MM.1S (cell line): ENCODE measurements at regions not wholly inside any gene's neighbourhood (a gene's known extent, or its start where the extent isn't known, plus 50 kb on each side); places are given as distances from the start of the nearest gene placed in this dataset.

Experiments
- DNase-seq: peaks from one replicate; pipeline ENCODE4 v3.0.0-alpha.2; 2015
- H2AFZ ChIP-seq: fragments of 300-600 bp; sonication (generic); 2 replicates; pipeline ENCODE4 v1.6.0; 2016; ENCODE audit warnings: antibody characterized with exemption, low read length
- H3F3A ChIP-seq: fragments of 300-600 bp; sonication (generic); 2 replicates; pipeline ENCODE4 v1.6.1; 2016; ENCODE audit warnings: mild to moderate bottlenecking, antibody characterized with exemption, low read length, moderate library complexity, mixed read lengths; ENCODE audit not compliant: insufficient read depth
- H3K27ac ChIP-seq: fragments of 300-600 bp; sonication (generic); 2 replicates; pipeline ENCODE4 v1.5.1; 2016; ENCODE audit warnings: mild to moderate bottlenecking, low read length
- H3K27me3 ChIP-seq: fragments of 300-600 bp; sonication (generic); replicated peaks from 2 replicates; pipeline ENCODE4 v1.6.0; 2016; ENCODE audit warnings: low read length; ENCODE audit not compliant: insufficient read depth
- H3K36me3 ChIP-seq: fragments of 300-600 bp; sonication (generic); replicated peaks from 2 replicates; pipeline ENCODE4 v1.6.1; 2016; ENCODE audit warnings: mild to moderate bottlenecking, low read length, mixed read lengths; ENCODE audit not compliant: insufficient read depth
- H3K4me1 ChIP-seq: fragments of 300-600 bp; sonication (generic); 2 replicates; pipeline ENCODE4 v1.6.1; 2016; ENCODE audit warnings: low read length, mixed read lengths
- H3K4me2 ChIP-seq: fragments of 300-600 bp; sonication (generic); 2 replicates; pipeline ENCODE4 v1.6.0; 2016; ENCODE audit warnings: low read depth, low read length
- H3K4me3 ChIP-seq: fragments of 300-600 bp; sonication (generic); 2 replicates; pipeline ENCODE4 v1.5.1; 2016; ENCODE audit warnings: low read length, mixed read lengths
- H3K79me2 ChIP-seq: fragments of 300-600 bp; sonication (generic); 2 replicates; pipeline ENCODE4 v1.6.1; 2016; ENCODE audit warnings: mixed run types, low read length, mixed read lengths
- H3K9ac ChIP-seq: fragments of 300-600 bp; sonication (generic); 2 replicates; pipeline ENCODE4 v1.6.1; 2016; ENCODE audit warnings: low read length, mixed read lengths
- H3K9me2 ChIP-seq: fragments of 300-600 bp; sonication (generic); replicated peaks from 2 replicates; pipeline ENCODE4 v1.6.1; 2016; ENCODE audit warnings: mild to moderate bottlenecking, low read length, mixed read lengths; ENCODE audit not compliant: insufficient read depth
- H3K9me3 ChIP-seq: fragments of 300-600 bp; sonication (generic); replicated peaks from 2 replicates; pipeline ENCODE4 v1.6.1; 2016; ENCODE audit warnings: mild to moderate bottlenecking, low read length, mixed read lengths; ENCODE audit not compliant: insufficient read depth
- H4K20me1 ChIP-seq: fragments of 300-600 bp; sonication (generic); 2 replicates; pipeline ENCODE4 v1.6.1; 2016; ENCODE audit warnings: mild to moderate bottlenecking, low read length, moderate library complexity, mixed read lengths; ENCODE audit not compliant: insufficient read depth
- CTCF ChIP-seq: fragments of 300-600 bp; sonication (generic); IDR thresholded peaks from 2 replicates; pipeline ENCODE4 v1.5.1; 2016; ENCODE audit warnings: antibody characterized with exemption, low read length, mixed read lengths
- EZH2 ChIP-seq: fragments of 300-600 bp; sonication (generic); optimal IDR thresholded peaks from 2 replicates; pipeline ENCODE3; 2017; ENCODE audit warnings: low read depth, mild to moderate bottlenecking, antibody characterized with exemption, low read length, mixed read lengths
- EZH2phosphoT487 ChIP-seq: fragments of 300-600 bp; sonication (generic); IDR thresholded peaks from 2 replicates; pipeline ENCODE4 v1.6.1; 2018; ENCODE audit warnings: antibody characterized with exemption, low read length

- H3K4me1 ChIP-seq, result no peaks in the 10 kb centered on the region
- H3K9ac ChIP-seq, result no peak overlapping the region
- H2AFZ ChIP-seq, result no peak overlapping the region
- no peaks in the 10 kb centered on the region for H3K9me2 ChIP-seq
- no peak for DNase-seq
- no peaks in the 10 kb centered on the region for H3F3A ChIP-seq
- H3K9me3 ChIP-seq, result no peaks in the 10 kb centered on the region
- H3K4me2 ChIP-seq, result no peak overlapping the region
- no peaks in the 10 kb centered on the region for H3K36me3 ChIP-seq
- H3K4me3 ChIP-seq, result no peak overlapping the region
- no peaks in the 10 kb centered on the region for H3K79me2 ChIP-seq
- TF ChIP-seq EZH2 (no peak), EZH2phosphoT487 (no peak), CTCF (no peak)
- H3K27me3 ChIP-seq, result no peaks in the 10 kb centered on the region
- H3K27ac ChIP-seq, result no peak overlapping the region
- no peaks in the 10 kb centered on the region for H4K20me1 ChIP-seq
These were observed 812.3 kb upstream of the GRAMD2B start for GRCh38 chr5:125610892-125611291.

DNA sequence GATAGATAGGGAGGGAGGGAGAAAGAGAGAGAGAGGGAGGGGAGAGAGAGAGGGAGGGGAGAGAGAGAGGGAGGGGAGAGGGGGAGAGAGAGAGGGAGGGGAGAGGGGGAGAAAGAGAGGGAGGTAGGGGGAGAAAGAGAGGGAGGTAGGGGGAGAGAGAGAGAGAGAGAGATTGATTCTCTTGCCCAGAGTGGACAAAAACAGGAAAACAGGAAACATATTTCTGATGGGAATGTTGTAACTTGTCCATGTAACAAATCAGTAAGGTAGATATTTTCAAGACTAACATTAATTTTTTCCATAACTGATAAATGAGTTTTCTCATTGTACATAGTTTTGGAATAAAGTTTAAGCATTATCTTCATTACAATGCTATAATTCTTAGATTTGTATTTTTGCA is 811.7 kb upstream of the GRAMD2B start:
- Histone ChIP-seq H3K4me1 (no peaks in the 10 kb centered on the region), H3K27me3 (no peaks in the 10 kb centered on the region), H3K4me2 (no peak overlapping the region), H3K79me2 (no peaks in the 10 kb centered on the region), H3F3A (no peaks in the 10 kb centered on the region), H3K9ac (no peak overlapping the region), H4K20me1 (no peaks in the 10 kb centered on the region), H3K27ac (no peak overlapping the region), H3K36me3 (no peaks in the 10 kb centered on the region), H3K9me2 (no peaks in the 10 kb centered on the region), H3K9me3 (no peaks in the 10 kb centered on the region), H2AFZ (no peak overlapping the region), H3K4me3 (no peak overlapping the region)
- no peak for TF ChIP-seq EZH2phosphoT487
- no peak for TF ChIP-seq CTCF
- no peak for TF ChIP-seq EZH2
- no peak for DNase-seq

DNA sequence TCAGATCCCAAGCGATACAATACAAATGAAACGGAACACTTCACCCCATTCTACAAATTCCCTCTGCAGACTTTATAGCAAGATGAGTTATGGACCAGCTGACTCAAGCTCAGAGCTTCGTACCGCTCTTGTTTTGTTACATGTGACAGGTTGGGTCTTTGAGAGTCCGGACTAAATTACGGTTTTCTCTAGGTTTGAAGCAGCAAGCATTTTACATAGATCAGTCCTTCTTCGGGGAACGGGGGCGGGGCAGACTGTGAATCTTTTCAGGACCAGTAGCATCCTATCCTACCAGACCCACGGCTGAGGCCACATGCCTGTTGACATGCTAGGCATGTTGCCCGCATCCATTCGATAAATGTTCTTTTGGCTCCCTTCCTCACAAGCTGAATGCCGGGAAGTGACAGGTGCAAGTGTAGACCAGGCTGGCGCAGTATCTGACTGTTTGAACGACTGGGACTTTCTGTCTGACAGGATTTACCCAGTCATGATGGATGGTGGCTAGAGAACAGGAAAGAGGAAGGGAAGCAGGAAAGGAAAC is 811.0 kb upstream of the GRAMD2B start:
- H3K79me2 ChIP-seq, result no peaks in the 10 kb centered on the region
- no peaks in the 10 kb centered on the region for H3F3A ChIP-seq
- H3K36me3 ChIP-seq, result no peaks in the 10 kb centered on the region
- H3K9me2 ChIP-seq, result no peaks in the 10 kb centered on the region
- H3K9me3 ChIP-seq, result no peaks in the 10 kb centered on the region
- no peaks in the 10 kb centered on the region for H4K20me1 ChIP-seq
- no peak for DNase-seq
- H2AFZ ChIP-seq, result no peak overlapping the region
- H3K27me3 ChIP-seq, result no peaks in the 10 kb centered on the region
- H3K4me1 ChIP-seq, result no peaks in the 10 kb centered on the region
- no peak overlapping the region for H3K27ac ChIP-seq
- TF ChIP-seq EZH2phosphoT487, result no peak
- no peak for TF ChIP-seq CTCF
- no peak for TF ChIP-seq EZH2
- H3K9ac ChIP-seq, result no peak overlapping the region
- H3K4me3 ChIP-seq, result no peak overlapping the region
- no peak overlapping the region for H3K4me2 ChIP-seq
